Gastroesophageal sphincter (tissue), 4 donors: ENCODE measurements at regions not wholly inside any gene's neighbourhood (a gene's known extent, or its start where the extent isn't known, plus 50 kb on each side); places are given as distances from the start of the nearest gene placed in this dataset.

Source experiments
- ATAC-seq: fragments of 150-250 bp; one replicate; pipeline ENCODE4 v1.9.1; 2016; ENCODE audit warnings: mild to moderate bottlenecking, moderate library complexity
- H3K27ac ChIP-seq, 4 donors: fragments of 200-600 bp; sonication (generic) in 3 of 4; 1 replicate in 3 of 4; 2 replicates in 1 of 4; pipeline ENCODE4 v1.5.1; 2016 to 2019
- H3K27me3 ChIP-seq: fragments of 200-600 bp; sonication (generic); one replicate; pipeline ENCODE4 v1.5.1; 2019
- H3K36me3 ChIP-seq, 2 donors: fragments of 200-600 bp; sonication (generic); one replicate each; pipeline ENCODE4 v1.5.1; 2019; ENCODE audit warnings: control low read depth in 1 of 2
- H3K4me1 ChIP-seq, 3 donors: fragments of 200-600 bp; sonication (generic); 1 replicate in 2 of 3; 2 replicates in 1 of 3; pipeline ENCODE4 v1.5.1; 2016 to 2019; ENCODE audit warnings: control low read depth in 2 of 3
- H3K4me3 ChIP-seq, 2 donors: fragments of 200-600 bp; sonication (generic); one replicate each; pipeline ENCODE4 v1.5.1; 2019; ENCODE audit warnings: mild to moderate bottlenecking in 1 of 2, moderate library complexity in 1 of 2
- H3K9me3 ChIP-seq, 3 donors: fragments of 200-600 bp; sonication (generic); one replicate each; pipeline ENCODE4 v1.5.1; 2017 to 2019; ENCODE audit warnings: control low read depth in 2 of 3
- CTCF ChIP-seq, 4 experiments: fragments of 200-600 bp in 2 of 4; fragments of 450-650 bp in 2 of 4; sonication (generic) in 1 of 4; IDR thresholded peaks; one replicate each; pipeline ENCODE4 v1.5.1; 2017 to 2019; ENCODE audit warnings: antibody characterized with exemption in 4 of 4, mild to moderate bottlenecking in 2 of 4, moderate library complexity in 2 of 4
- EP300 ChIP-seq: sonication (generic); formaldehyde crosslinking; IDR thresholded peaks from one replicate; pipeline ENCODE4 v1.6.1; 2017; ENCODE audit warnings: antibody characterized with exemption, mild to moderate bottlenecking
- POLR2A ChIP-seq, 2 donors: fragments of 450-650 bp; IDR thresholded peaks; one replicate each; pipeline ENCODE4 v1.6.1; 2017; ENCODE audit warnings: antibody characterized with exemption in 2 of 2, mild to moderate bottlenecking in 2 of 2, moderate library complexity in 1 of 2
- POLR2AphosphoS5 ChIP-seq: sonication (generic); formaldehyde crosslinking; IDR thresholded peaks from one replicate; pipeline ENCODE4 v1.6.1; 2017; ENCODE audit warnings: antibody characterized with exemption
- WGBS, 2 donors: methylation state at CpG; one replicate each; pipeline ENCODE4 v1.1.5; 2018; ENCODE audit warnings: low coverage in 1 of 2; 5-methylcytosine and 5-hydroxymethylcytosine counted together

DNA sequence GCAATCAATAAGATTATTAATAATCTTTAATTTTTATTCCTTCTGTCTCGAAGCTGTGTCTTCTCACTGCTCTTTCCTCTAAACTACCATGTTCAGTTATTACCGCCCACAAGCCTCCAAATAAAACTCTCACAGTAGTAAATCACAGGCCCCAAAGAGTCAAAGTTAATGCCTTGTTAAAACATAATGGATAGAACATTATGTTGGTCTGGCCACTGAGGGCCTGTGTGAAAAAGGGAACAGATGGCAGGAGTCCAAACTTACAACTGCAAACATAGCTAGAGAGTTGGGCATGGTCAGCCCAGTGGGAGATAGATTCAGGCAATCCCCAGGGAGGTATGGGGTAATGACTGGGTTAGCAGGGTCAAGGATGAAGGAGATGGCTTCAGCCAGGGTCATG is 84.6 kb upstream of the TNIP3 start:
- WGBS, 2 donors, result 82 to 94% methylated on average over 2 of the region's 2 CpGs
- no peaks in the 10 kb centered on the region for H3K4me1 ChIP-seq
- H3K36me3 ChIP-seq, result no peaks in the 10 kb centered on the region
- no peak for TF ChIP-seq POLR2A (IDR thresholded peaks at IDR 0.05)
- no peak for TF ChIP-seq EP300
- no peak for TF ChIP-seq CTCF (IDR thresholded peaks at IDR 0.05)
- no peak for TF ChIP-seq POLR2AphosphoS5
- no peak for ATAC-seq
- no peaks in the 10 kb centered on the region for H3K27me3 ChIP-seq
- no peak overlapping the region for H3K4me3 ChIP-seq
- no peaks in the 10 kb centered on the region for H3K9me3 ChIP-seq
- H3K27ac ChIP-seq, result no peak overlapping the region

GRCh38 chr4:121246698-121247097 is 82.6 kb upstream of the TNIP3 start:
- no peak for ATAC-seq
- WGBS, 2 donors, result 42 to 53% methylated on average over 2 of the region's 2 CpGs
- H3K36me3 ChIP-seq, result no peaks in the 10 kb centered on the region
- no peaks in the 10 kb centered on the region for H3K4me1 ChIP-seq
- no peaks in the 10 kb centered on the region for H3K27me3 ChIP-seq
- no peak overlapping the region for H3K27ac ChIP-seq
- no peak overlapping the region for H3K4me3 ChIP-seq
- TF ChIP-seq POLR2AphosphoS5 (no peak), CTCF (IDR thresholded peaks at IDR 0.05) (no peak), POLR2A (IDR thresholded peaks at IDR 0.05) (no peak), EP300 (no peak)
- H3K9me3 ChIP-seq, result no peaks in the 10 kb centered on the region

DNA sequence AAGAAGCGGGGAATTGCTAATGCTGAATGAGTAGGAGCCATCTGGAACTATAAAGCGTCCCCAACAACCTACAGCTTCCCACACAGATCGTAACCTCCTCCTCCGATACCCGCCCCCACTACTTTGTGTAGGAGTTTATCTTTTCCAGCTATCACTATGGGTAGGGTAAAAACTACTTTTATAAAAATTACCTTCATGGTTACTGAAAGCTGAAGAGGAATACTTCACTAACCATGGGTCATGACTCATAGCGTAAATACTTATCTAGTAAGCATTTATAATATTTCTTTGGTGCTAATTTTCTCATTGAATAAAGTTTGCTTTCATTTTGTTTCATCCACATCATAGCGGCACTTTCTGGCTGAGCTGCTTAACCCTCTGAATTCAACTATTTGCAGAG is 79.4 kb upstream of the TNIP3 start:
- Histone ChIP-seq H3K4me3 (no peak overlapping the region), H3K4me1 (no peaks in the 10 kb centered on the region), H3K9me3 (no peaks in the 10 kb centered on the region), H3K36me3 (no peaks in the 10 kb centered on the region), H3K27me3 (no peaks in the 10 kb centered on the region), H3K27ac (no peak overlapping the region)
- TF ChIP-seq CTCF (IDR thresholded peaks at IDR 0.05), result no peak
- TF ChIP-seq EP300, result no peak
- no peak for TF ChIP-seq POLR2AphosphoS5
- no peak for TF ChIP-seq POLR2A (IDR thresholded peaks at IDR 0.05)
- 66 to 76% methylated on average over 7 of the region's 7 CpGs for WGBS, 2 donors
- no peak for ATAC-seq

DNA sequence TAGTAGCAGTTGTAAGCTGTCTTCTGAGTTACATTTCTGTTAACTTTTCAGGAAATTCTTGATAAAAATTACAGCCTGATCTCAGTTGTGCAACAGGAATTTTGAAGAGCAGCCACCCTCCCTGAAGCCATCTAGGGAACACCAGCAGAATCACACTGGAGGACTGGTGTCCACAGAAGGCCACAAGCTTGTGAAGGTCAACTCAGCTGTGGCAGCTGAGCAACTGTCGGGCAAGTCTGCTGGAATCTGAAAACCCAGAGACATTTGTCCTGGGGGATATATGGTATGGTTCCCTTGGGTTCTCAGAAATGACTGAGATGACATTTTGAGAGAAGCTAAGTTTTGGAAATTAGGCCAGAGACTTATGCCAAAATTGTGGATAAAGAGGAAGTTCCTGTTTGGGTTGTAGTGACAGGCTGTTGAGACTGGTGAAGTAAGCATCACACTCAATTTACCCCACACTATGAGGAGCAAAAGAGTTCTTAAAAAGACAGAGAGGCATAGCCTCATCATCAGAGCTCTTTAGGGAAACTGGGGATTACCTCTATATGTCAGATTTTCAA is 78.1 kb upstream of the TNIP3 start:
- H3K4me1 ChIP-seq, result no peaks in the 10 kb centered on the region
- no peaks in the 10 kb centered on the region for H3K27me3 ChIP-seq
- H3K4me3 ChIP-seq, result no peak overlapping the region
- no peak for ATAC-seq
- no peak overlapping the region for H3K27ac ChIP-seq
- no peak for TF ChIP-seq POLR2A (IDR thresholded peaks at IDR 0.05)
- TF ChIP-seq EP300, result no peak
- no peak for TF ChIP-seq CTCF (IDR thresholded peaks at IDR 0.05)
- no peak for TF ChIP-seq POLR2AphosphoS5
- no peaks in the 10 kb centered on the region for H3K36me3 ChIP-seq
- H3K9me3 ChIP-seq, result no peaks in the 10 kb centered on the region
- 89% methylated on average over 1 of the region's 1 CpG; no CpG with 5 or more reads in 1 of the 2 donors for WGBS, 2 donors

- no peaks in the 10 kb centered on the region for H3K4me1 ChIP-seq
- no peaks in the 10 kb centered on the region for H3K36me3 ChIP-seq
- H3K27ac ChIP-seq, result no peak overlapping the region
- H3K27me3 ChIP-seq, result no peaks in the 10 kb centered on the region
- no peak overlapping the region for H3K4me3 ChIP-seq
- no peak for ATAC-seq
- H3K9me3 ChIP-seq, result no peaks in the 10 kb centered on the region
- no peak for TF ChIP-seq CTCF (IDR thresholded peaks at IDR 0.05)
- TF ChIP-seq POLR2AphosphoS5, result no peak
- TF ChIP-seq EP300, result no peak
- TF ChIP-seq POLR2A (IDR thresholded peaks at IDR 0.05), result no peak
- WGBS, 2 donors, result 36 to 52% methylated on average over 1 to 2 of the region's 2 CpGs
Observed at GRCh38 chr4:121239951-121240350, 75.8 kb upstream of the TNIP3 start.
